Suprapubic skin (tissue), 4 donors: ENCODE measurements at regions not wholly inside any gene's neighbourhood (a gene's known extent, or its start where the extent isn't known, plus 50 kb on each side); places are given as distances from the start of the nearest gene placed in this dataset.

Experiments
- DNase-seq, 2 donors: peaks; one replicate each; pipeline ENCODE4 v3.0.0-alpha.2; 2019; ENCODE audit warnings: low spot score in 2 of 2
- H3K27ac ChIP-seq: fragments of 200-600 bp; sonication (generic); one replicate; pipeline ENCODE4 v1.5.1; 2019
- H3K27me3 ChIP-seq: fragments of 200-600 bp; sonication (generic); one replicate; pipeline ENCODE4 v1.5.1; 2019
- H3K36me3 ChIP-seq: fragments of 200-600 bp; sonication (generic); one replicate; pipeline ENCODE4 v1.5.1; 2019
- H3K4me1 ChIP-seq: fragments of 200-600 bp; sonication (generic); one replicate; pipeline ENCODE4 v1.5.1; 2019
- H3K4me3 ChIP-seq: fragments of 200-600 bp; sonication (generic); one replicate; pipeline ENCODE4 v1.5.1; 2019; ENCODE audit warnings: mild to moderate bottlenecking
- H3K9me3 ChIP-seq: fragments of 200-600 bp; sonication (generic); one replicate; pipeline ENCODE4 v1.5.1; 2019
- CTCF ChIP-seq, 2 donors: fragments of 200-600 bp in 1 of 2; fragments of 450-650 bp in 1 of 2; sonication (generic) in 1 of 2; IDR thresholded peaks; one replicate each; pipeline ENCODE4 v1.5.1; 2016 to 2019; ENCODE audit warnings: antibody characterized with exemption in 2 of 2, mild to moderate bottlenecking in 1 of 2, moderate library complexity in 1 of 2
- EP300 ChIP-seq: sonication (generic); formaldehyde crosslinking; IDR thresholded peaks from one replicate; pipeline ENCODE4 v1.6.1; 2017; ENCODE audit warnings: antibody characterized with exemption
- POLR2A ChIP-seq, 2 donors: fragments of 450-650 bp; IDR thresholded peaks; one replicate each; pipeline ENCODE4 v1.6.1; 2017; ENCODE audit warnings: antibody characterized with exemption in 2 of 2, mild to moderate bottlenecking in 2 of 2, moderate library complexity in 2 of 2
- POLR2AphosphoS5 ChIP-seq, 3 donors: sonication (generic); formaldehyde crosslinking; IDR thresholded peaks; one replicate each; pipeline ENCODE4 v1.6.1; 2017; ENCODE audit warnings: antibody characterized with exemption in 3 of 3
- WGBS: methylation state at CpG from one replicate; pipeline ENCODE4 v1.1.5; 2018; 5-methylcytosine and 5-hydroxymethylcytosine counted together

DNA sequence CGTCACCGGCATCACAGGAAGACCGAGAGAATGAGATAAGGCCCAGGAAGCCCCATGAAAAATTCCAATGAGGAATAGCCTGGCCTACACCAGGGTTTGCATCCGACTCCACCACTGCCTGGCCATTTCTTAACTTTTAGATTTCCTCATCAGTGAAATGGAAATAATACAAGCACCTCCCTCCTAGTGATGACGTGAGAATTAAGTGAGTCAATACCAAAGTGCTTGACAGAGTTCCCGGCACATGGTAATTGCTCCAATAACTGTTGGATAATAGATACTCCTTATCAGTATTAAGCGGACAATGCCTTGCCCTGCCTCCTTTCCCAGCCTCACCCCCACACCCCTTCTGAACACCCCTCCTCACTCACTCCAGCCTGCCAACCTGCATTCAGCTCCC is 105.4 kb downstream of the TLE3 start:
- no peak overlapping the region for H3K27ac ChIP-seq
- no peak for TF ChIP-seq CTCF (IDR thresholded peaks at IDR 0.05)
- no peak for TF ChIP-seq EP300
- TF ChIP-seq POLR2A (IDR thresholded peaks at IDR 0.05), result no peak
- TF ChIP-seq POLR2AphosphoS5 (IDR thresholded peaks at IDR 0.05), result no peak
- no peak overlapping the region for H3K4me3 ChIP-seq
- DNase-seq, result no peak
- H3K4me1 ChIP-seq, result peaks cover 1% of the 10 kb centered on the region
- 86% methylated on average over 7 of the region's 7 CpGs for WGBS
- H3K36me3 ChIP-seq, result no peaks in the 10 kb centered on the region
- H3K9me3 ChIP-seq, result no peaks in the 10 kb centered on the region
- peaks cover 37% of the 10 kb centered on the region for H3K27me3 ChIP-seq

DNA sequence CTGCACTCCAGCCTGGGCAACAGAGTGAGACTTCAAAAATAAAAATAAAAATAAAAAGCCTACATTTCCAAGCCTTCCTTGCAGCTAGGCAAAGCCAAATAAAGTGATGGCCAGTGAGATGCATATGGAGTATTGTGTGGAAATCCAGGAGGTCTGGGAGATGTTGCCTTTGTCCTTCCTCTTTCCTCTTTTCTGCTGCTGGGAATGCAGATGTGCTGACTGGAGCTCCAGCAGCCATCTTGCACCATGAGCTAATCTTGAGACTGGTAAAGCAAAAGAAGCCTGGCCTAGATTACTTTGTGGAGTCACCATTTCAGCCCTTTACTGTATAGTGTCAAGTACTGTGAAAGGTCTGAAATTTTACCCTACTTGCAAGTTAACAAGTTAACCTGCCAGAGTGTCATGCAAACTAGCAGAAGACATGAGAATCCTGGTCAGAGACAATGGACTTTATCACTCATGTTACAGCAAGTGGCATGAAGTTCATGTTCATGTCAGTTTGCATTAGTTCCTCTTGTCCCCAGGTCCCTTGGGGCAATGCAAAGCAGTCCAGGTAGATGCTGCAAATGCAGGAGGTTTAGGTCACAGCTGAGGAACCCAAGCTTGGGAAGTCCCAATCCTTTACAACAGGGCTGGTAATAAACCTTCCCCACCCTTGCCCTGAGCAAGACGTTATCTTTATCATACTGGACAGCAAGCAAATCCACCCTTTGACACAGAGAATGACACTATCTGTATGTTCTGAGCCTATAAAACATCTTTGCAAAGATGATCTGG is 103.1 kb downstream of the TLE3 start:
- 82% methylated on average over 1 of the region's 1 CpG for WGBS
- Histone ChIP-seq H3K36me3 (no peaks in the 10 kb centered on the region), H3K9me3 (no peaks in the 10 kb centered on the region), H3K27ac (no peak overlapping the region), H3K27me3 (peaks cover 17% of the 10 kb centered on the region), H3K4me3 (no peak overlapping the region), H3K4me1 (peaks cover 3% of the 10 kb centered on the region)
- DNase-seq, result no peak
- no peak for TF ChIP-seq EP300
- no peak for TF ChIP-seq POLR2A (IDR thresholded peaks at IDR 0.05)

GRCh38 chr15:69996321-69997160 is 101.2 kb downstream of the TLE3 start:
- WGBS, result 71% methylated on average over 15 of the region's 15 CpGs
- no peak for TF ChIP-seq EP300
- no peak for TF ChIP-seq POLR2A (IDR thresholded peaks at IDR 0.05)
- no peak for TF ChIP-seq CTCF (IDR thresholded peaks at IDR 0.05)
- no peak for TF ChIP-seq POLR2AphosphoS5 (IDR thresholded peaks at IDR 0.05)
- peaks cover 3% of the 10 kb centered on the region for H3K4me1 ChIP-seq
- H3K27me3 ChIP-seq, result peaks cover 3% of the 10 kb centered on the region
- H3K27ac ChIP-seq, result no peak overlapping the region
- H3K9me3 ChIP-seq, result no peaks in the 10 kb centered on the region
- H3K36me3 ChIP-seq, result no peaks in the 10 kb centered on the region
- H3K4me3 ChIP-seq, result no peak overlapping the region
- no peak for DNase-seq

DNA sequence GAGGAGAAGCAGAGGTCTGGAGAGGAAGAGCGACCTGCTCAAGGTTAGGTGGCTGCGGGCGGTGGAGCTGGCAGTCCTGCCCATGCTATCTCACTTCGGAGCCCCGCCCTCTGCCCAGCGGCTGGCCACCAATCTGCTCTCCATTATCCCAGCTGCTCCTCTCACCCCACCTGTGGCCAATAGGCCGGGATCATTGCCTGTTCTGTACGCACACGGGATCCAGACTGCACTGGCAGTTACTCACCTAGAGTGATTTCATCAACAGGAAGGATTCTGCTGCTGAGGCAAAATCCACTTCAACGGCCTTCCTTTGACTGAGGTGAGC is 100.6 kb downstream of the TLE3 start:
- no peak for TF ChIP-seq CTCF (IDR thresholded peaks at IDR 0.05)
- no peak for TF ChIP-seq POLR2AphosphoS5 (IDR thresholded peaks at IDR 0.05)
- TF ChIP-seq POLR2A (IDR thresholded peaks at IDR 0.05), result no peak
- no peak for TF ChIP-seq EP300
- Histone ChIP-seq H3K27me3 (peaks cover 2% of the 10 kb centered on the region), H3K4me3 (no peak overlapping the region), H3K4me1 (peaks cover 3% of the 10 kb centered on the region), H3K36me3 (no peaks in the 10 kb centered on the region), H3K9me3 (no peaks in the 10 kb centered on the region), H3K27ac (no peak overlapping the region)
- 85% methylated on average over 6 of the region's 10 CpGs for WGBS
- no peak for DNase-seq
